HEK293T (cell line): ENCODE measurements at regions not wholly inside any gene's neighbourhood (a gene's known extent, or its start where the extent isn't known, plus 50 kb on each side); places are given as distances from the start of the nearest gene placed in this dataset.
"Not testable (repeated sequence)": the region's sequence is repeated elsewhere in the genome, so short reads cannot be mapped to it uniquely, and the experiment has no call there.

ENCODE experiments used
- CTCF ChIA-PET: fragments of 350-600 bp; formaldehyde crosslinking; extraction: SDS; loops from one replicate; lab custom pipeline; 2021; ENCODE audit warnings: antibody characterized with exemption, inconsistent platforms; lab: Yijun Ruan, JAX
- POLR2A ChIA-PET: fragments of 350-600 bp; formaldehyde crosslinking; extraction: SDS; loops from one replicate; lab custom pipeline; 2020; ENCODE audit warnings: antibody characterized with exemption, inconsistent platforms; lab: Yijun Ruan, JAX
- DNase-seq: peaks from one replicate; pipeline ENCODE4 v3.0.0; 2012; ENCODE audit warnings: mixed read lengths; ENCODE audit errors: extremely low spot score
- ARNT ChIP-seq: fragments of 450-650 bp; IDR thresholded peaks from 2 replicates; pipeline ENCODE4 v1.6.1; 2017; ENCODE audit warnings: mild to moderate bottlenecking
- BHLHE40 ChIP-seq: fragments of 450-650 bp; IDR thresholded peaks from 2 replicates; pipeline ENCODE4 v1.6.1; 2016; ENCODE audit warnings: mild to moderate bottlenecking, moderate library complexity, borderline replicate concordance
- CTBP1 ChIP-seq: fragments of 450-650 bp; IDR thresholded peaks from 2 replicates; pipeline ENCODE4 v1.6.1; 2016; ENCODE audit warnings: borderline replicate concordance
- ELF4 ChIP-seq: fragments of 450-650 bp; IDR thresholded peaks from 2 replicates; pipeline ENCODE4 v1.6.1; 2017; ENCODE audit warnings: antibody characterized with exemption
- FOXA1 ChIP-seq: fragments of 450-650 bp; IDR thresholded peaks from 2 replicates; pipeline ENCODE4 v1.6.1; 2016; ENCODE audit warnings: mild to moderate bottlenecking
- FOXK2 ChIP-seq: fragments of 450-650 bp; IDR thresholded peaks from 2 replicates; pipeline ENCODE4 v1.6.1; 2016; ENCODE audit warnings: mild to moderate bottlenecking
- FOXM1 ChIP-seq: fragments of 450-650 bp; IDR thresholded peaks from 2 replicates; pipeline ENCODE4 v1.6.1; 2017; ENCODE audit warnings: mild to moderate bottlenecking, borderline replicate concordance
- HDGF ChIP-seq: fragments of 450-650 bp; IDR thresholded peaks from 2 replicates; pipeline ENCODE4 v1.6.1; 2017; ENCODE audit warnings: antibody characterized with exemption, borderline replicate concordance
- L3MBTL2 ChIP-seq: fragments of 450-650 bp; conservative IDR thresholded peaks from 2 replicates; pipeline ENCODE4 v1.6.1; 2016; ENCODE audit warnings: mild to moderate bottlenecking
- LEF1 ChIP-seq: fragments of 450-650 bp; IDR thresholded peaks from 2 replicates; pipeline ENCODE4 v1.6.1; 2017; ENCODE audit warnings: mild to moderate bottlenecking, borderline replicate concordance
- NFRKB ChIP-seq: fragments of 450-650 bp; IDR thresholded peaks from 2 replicates; pipeline ENCODE4 v1.6.1; 2016; ENCODE audit warnings: mild to moderate bottlenecking, moderate library complexity
- SP1 ChIP-seq: fragments of 450-650 bp; IDR thresholded peaks from 2 replicates; pipeline ENCODE4 v1.6.1; 2017
- SUZ12 ChIP-seq: fragments of 450-650 bp; IDR thresholded peaks from 2 replicates; pipeline ENCODE4 v1.6.1; 2016; ENCODE audit warnings: mild to moderate bottlenecking
- TARDBP ChIP-seq: fragments of 450-650 bp; IDR thresholded peaks from 2 replicates; pipeline ENCODE4 v1.6.1; 2016
- ZNF384 ChIP-seq: fragments of 450-650 bp; IDR thresholded peaks from 2 replicates; pipeline ENCODE4 v1.6.1; 2016
- TF ChIP-seq, protein P1 (sequence below): fragments of 450-650 bp; IDR thresholded peaks from 2 replicates; pipeline ENCODE4 v1.6.1; 2016

- TF ChIP-seq L3MBTL2 (no peak), FOXA1 (no peak), FOXM1 (no peak), CTBP1 (no peak), HDGF (no peak), SUZ12 (no peak), SP1 (no peak), LEF1 (no peak), TARDBP (no peak), FOXK2 (no peak)
- TF ChIP-seq, protein P1, sequence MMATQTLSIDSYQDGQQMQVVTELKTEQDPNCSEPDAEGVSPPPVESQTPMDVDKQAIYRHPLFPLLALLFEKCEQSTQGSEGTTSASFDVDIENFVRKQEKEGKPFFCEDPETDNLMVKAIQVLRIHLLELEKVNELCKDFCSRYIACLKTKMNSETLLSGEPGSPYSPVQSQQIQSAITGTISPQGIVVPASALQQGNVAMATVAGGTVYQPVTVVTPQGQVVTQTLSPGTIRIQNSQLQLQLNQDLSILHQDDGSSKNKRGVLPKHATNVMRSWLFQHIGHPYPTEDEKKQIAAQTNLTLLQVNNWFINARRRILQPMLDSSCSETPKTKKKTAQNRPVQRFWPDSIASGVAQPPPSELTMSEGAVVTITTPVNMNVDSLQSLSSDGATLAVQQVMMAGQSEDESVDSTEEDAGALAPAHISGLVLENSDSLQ, result no peak
- ChIA-PET CTCF (no interaction called here), POLR2A (no interaction called here)
- DNase-seq, result no peak
These were observed 181.4 kb upstream of the ETV3 start for GRCh38 chr1:157319567-157319966.

GRCh38 chr1:157317229-157317628, 179.0 kb upstream of the ETV3 start:
- CTCF ChIA-PET, POLR2A ChIA-PET, DNase-seq: not testable (repeated sequence)

GRCh38 chr1:157315544-157315943, 177.3 kb upstream of the ETV3 start:
- no peak for TF ChIP-seq ZNF384
- no peak for TF ChIP-seq CTBP1
- no peak for TF ChIP-seq NFRKB
- no peak for TF ChIP-seq SP1
- TF ChIP-seq SUZ12, result no peak
- TF ChIP-seq L3MBTL2, result no peak
- TF ChIP-seq, protein P1, result no peak
- no peak for TF ChIP-seq TARDBP
- TF ChIP-seq FOXK2, result no peak
- TF ChIP-seq HDGF, result no peak
- no peak for TF ChIP-seq BHLHE40
- TF ChIP-seq FOXA1, result no peak
- no peak for TF ChIP-seq ELF4
- TF ChIP-seq ARNT, result no peak
- TF ChIP-seq LEF1, result no peak
- no peak for TF ChIP-seq FOXM1
- POLR2A ChIA-PET, result no interaction called here
- DNase-seq, result no peak
- CTCF ChIA-PET, result no interaction called here

DNA sequence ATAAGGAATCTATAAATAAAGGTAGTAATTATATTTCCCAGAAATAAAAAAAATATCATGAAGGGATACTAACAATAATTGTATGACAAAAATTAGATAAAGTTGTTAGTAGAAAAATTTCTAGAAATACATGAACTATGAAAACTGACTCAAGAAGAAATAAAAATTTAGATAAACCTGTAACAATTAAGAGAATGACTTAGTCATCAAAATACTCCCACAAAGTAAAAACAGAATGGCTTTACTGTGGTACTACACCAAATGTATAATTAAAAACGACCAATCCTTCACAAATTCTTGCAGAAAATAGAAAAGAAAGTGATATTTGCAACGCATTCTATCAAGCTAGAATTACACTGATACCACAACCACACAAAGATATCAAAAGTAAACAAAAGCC, 176.2 kb upstream of the ETV3 start:
- TF ChIP-seq FOXM1, result no peak
- TF ChIP-seq CTBP1, result no peak
- no peak for TF ChIP-seq NFRKB
- TF ChIP-seq BHLHE40, result no peak
- no peak for TF ChIP-seq LEF1
- ChIA-PET POLR2A (no interaction called here), CTCF (no interaction called here)
- DNase-seq, result no peak

DNA sequence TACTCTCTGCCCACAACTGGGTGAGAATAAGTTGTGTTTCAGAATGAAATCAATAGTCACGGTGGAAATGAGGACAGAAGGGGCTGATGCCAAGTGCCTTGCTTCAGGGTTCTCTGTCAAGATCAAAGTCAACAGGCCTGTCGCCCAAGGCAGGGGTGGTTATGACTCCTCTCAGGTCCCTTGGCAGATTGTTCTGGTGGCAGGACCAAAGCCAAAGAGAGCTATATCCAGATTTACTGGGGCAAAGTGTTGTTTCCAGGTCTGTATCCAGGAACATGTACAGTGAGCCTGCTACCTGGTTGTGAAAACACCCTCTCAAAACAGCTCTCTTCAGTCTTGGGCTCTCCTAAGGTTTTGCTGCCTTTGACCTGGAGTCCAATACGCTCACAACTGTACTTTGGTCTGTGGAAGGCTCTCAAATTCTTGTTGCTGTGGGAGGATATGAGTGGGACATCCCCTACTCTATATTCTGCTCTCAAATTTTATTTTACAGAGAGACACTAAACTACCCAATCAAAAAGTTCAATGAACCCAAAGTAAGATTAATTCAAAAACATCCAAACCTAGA, 175.1 kb upstream of the ETV3 start:
- TF ChIP-seq BHLHE40 (no peak), SP1 (no peak)
- TF ChIP-seq, protein P1, result no peak
- POLR2A ChIA-PET, result no interaction called here
- CTCF ChIA-PET, result no interaction called here

GRCh38 chr1:157312082-157312812, 174.1 kb upstream of the ETV3 start:
- DNase-seq, result no peak
- POLR2A ChIA-PET, result no interaction called here
- TF ChIP-seq ARNT (no peak), L3MBTL2 (no peak), ZNF384 (no peak), NFRKB (no peak), LEF1 (no peak), BHLHE40 (no peak), FOXA1 (no peak), FOXM1 (no peak), CTBP1 (no peak)
- CTCF ChIA-PET, result interaction anchor here (1.0 to 1.5 kb wide), 2 partner anchors 23 to 88 kb away, joined by 5 to 6 read pairs; no protein-coding TSS in a partner anchor

More for the DNA sequence above, 175.1 kb upstream of the ETV3 start:
- no peak for DNase-seq

- no peak for DNase-seq
- ChIA-PET CTCF (interaction anchor here (1.0 to 1.6 kb wide), 4 partner anchors 19 to 116 kb away, joined by 3 to 9 read pairs (median 6); no protein-coding TSS in a partner anchor), POLR2A (no interaction called here)
- TF ChIP-seq, protein P1, result no peak
- TF ChIP-seq NFRKB (no peak), BHLHE40 (no peak), LEF1 (no peak), SUZ12 (no peak), SP1 (no peak), CTBP1 (no peak), FOXA1 (no peak), L3MBTL2 (no peak), FOXM1 (no peak), HDGF (no peak)
These were observed 173.5 kb upstream of the ETV3 start for GRCh38 chr1:157311730-157312081.

DNA sequence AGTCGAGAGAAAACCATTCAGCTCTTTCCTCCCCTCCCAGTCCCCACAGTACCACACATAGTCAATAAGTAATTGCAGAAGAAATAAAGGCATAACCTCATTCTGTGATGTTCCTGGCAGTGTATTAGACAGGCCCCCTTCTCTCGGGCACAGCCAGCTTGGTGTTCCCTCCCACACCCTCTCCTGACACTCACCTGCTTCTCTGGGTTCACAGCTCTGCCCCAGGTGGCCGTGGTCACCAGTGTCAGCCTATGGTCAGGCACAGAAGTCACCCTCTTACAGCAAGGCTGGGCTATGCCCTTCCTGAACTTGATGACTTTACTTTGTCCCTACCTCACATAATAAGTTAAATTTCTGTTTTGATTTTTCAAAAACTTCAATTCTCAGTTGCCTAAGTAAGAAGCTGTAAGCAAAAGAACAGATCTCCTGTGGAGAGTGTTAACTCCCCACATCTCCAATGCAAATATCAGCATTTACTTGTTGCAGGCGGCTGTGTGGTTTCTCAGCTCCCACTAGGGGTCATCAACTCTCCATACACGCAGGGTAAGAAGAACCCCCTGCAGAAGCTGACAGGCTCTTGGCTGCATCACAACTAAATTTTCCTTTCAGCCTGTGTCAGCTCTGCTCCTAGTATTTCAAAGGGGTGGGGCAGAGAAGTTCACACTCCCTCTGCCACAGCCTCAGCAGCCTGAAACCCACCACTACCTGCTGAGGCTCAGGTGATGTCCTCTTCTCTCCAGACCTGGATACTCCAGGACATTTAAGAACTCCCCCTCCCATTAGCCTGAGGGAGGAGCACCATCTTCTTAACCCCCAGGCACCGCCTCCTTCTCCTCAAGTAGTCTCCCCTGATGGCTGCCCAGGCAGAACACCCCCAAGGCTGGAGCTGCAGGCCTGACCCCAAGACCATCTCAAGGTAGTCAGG, 172.9 kb upstream of the ETV3 start:
- POLR2A ChIA-PET, result not testable (repeated sequence)
- CTCF ChIA-PET, result interaction anchor here (1.0 to 1.6 kb wide), 5 partner anchors 20 to 116 kb away, joined by 3 to 9 read pairs (median 5); no protein-coding TSS in a partner anchor
- peak; percentile 50 for DNase-seq
